DOHH2 (cell line): ENCODE measurements at regions not wholly inside any gene's neighbourhood (a gene's known extent, or its start where the extent isn't known, plus 50 kb on each side); places are given as distances from the start of the nearest gene placed in this dataset.

Experiments used
- CTCF ChIP-seq: fragments of 200-600 bp; sonication (generic); IDR thresholded peaks from one replicate; pipeline ENCODE4 v1.5.1; 2014; ENCODE audit warnings: antibody characterized with exemption, mild to moderate bottlenecking, low read depth, low read length; ENCODE audit not compliant: poor library complexity, severe bottlenecking
- EZH2phosphoT487 ChIP-seq: fragments of 200-600 bp; sonication (generic); IDR thresholded peaks from 2 replicates; pipeline ENCODE4 v1.6.1; 2017; ENCODE audit warnings: borderline replicate concordance, mild to moderate bottlenecking, antibody characterized with exemption, low read length, moderate library complexity, mixed read lengths

GRCh38 chr6:10278746-10279145 is 136.1 kb downstream of the TFAP2A start:
- TF ChIP-seq EZH2phosphoT487, result no peak
- TF ChIP-seq CTCF, result no peak
